Epithelial cell of esophagus (primary cell): ENCODE measurements at regions not wholly inside any gene's neighbourhood (a gene's known extent, or its start where the extent isn't known, plus 50 kb on each side); places are given as distances from the start of the nearest gene placed in this dataset.

ENCODE experiments used
- DNase-seq: peaks from one replicate; pipeline ENCODE4 v3.0.0; 2010; ENCODE audit warnings: low read depth
- H3K4me3 ChIP-seq: 2 replicates; pipeline ENCODE4 v1.5.1; 2011; ENCODE audit warnings: mild to moderate bottlenecking, low read length, control low read depth
- CTCF ChIP-seq: IDR thresholded peaks from 2 replicates; pipeline ENCODE4 v1.5.1; 2011; ENCODE audit warnings: low read depth, mild to moderate bottlenecking, low read length, control low read depth, inconsistent platforms; ENCODE audit not compliant: insufficient read depth; ENCODE audit errors: missing control alignments

GRCh38 chr13:21897161-21897560 lies 226.3 kb downstream of the FGF9 start:
- no peak for DNase-seq
- no peak for TF ChIP-seq CTCF
- H3K4me3 ChIP-seq = no peak overlapping the region

- DNase-seq = no peak
- TF ChIP-seq CTCF = no peak
- H3K4me3 ChIP-seq = no peak overlapping the region
Measured at GRCh38 chr13:21898459-21898858, 227.6 kb downstream of the FGF9 start.

GRCh38 chr13:21898945-21899344 lies 228.1 kb downstream of the FGF9 start:
- no peak overlapping the region for H3K4me3 ChIP-seq
- TF ChIP-seq CTCF = no peak
- DNase-seq = no peak

GRCh38 chr13:21901336-21901735 lies 230.5 kb downstream of the FGF9 start:
- no peak for DNase-seq
- H3K4me3 ChIP-seq = no peak overlapping the region
- TF ChIP-seq CTCF = no peak

- DNase-seq = no peak
- H3K4me3 ChIP-seq = no peak overlapping the region
- no peak for TF ChIP-seq CTCF
Measured at GRCh38 chr13:21901811-21902708, 231.2 kb downstream of the FGF9 start.

DNA sequence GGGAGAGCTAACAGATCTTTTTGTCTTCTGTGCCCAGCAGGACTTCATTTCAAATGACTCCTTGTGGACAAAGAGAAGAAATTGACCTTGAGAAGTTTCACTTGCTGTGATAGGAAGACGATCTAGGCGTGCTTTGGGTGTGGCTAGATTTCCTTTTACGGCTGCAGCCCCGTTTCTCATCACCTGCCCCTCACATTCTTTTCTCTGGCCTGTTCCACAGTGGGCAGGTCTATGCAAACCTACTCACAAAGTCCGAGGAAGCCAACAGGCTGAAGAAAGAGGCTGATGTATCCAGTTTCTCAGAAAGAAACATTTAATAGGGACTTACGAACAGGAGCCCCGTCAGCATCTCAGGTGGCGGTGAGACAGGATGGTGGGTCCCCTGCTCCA lies 231.8 kb downstream of the FGF9 start:
- TF ChIP-seq CTCF = no peak
- H3K4me3 ChIP-seq = no peak overlapping the region
- DNase-seq = no peak

DNA sequence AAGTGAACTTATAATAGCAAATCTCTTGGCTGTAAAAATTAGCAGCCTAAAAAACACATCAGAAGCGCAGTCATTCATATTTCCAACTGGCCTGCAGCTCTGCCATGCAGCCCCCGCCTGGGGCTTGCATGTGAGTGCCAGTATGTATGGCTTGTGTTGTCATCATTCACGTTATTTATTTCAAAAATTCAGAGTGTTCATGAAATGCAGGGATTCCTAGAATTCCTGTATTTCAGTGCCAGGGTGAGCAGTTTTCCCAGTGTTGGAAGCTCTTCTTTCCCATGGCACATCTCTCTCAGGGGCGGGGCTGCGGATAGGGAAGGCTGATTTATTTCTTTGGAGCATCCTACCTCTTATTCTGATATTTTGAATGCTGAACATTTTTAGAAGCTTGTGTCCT lies 234.6 kb downstream of the FGF9 start:
- TF ChIP-seq CTCF = no peak
- H3K4me3 ChIP-seq = no peak overlapping the region
- no peak for DNase-seq
